Epithelial cell of proximal tubule (primary cell): ENCODE measurements at regions not wholly inside any gene's neighbourhood (a gene's known extent, or its start where the extent isn't known, plus 50 kb on each side); places are given as distances from the start of the nearest gene placed in this dataset.
A peak's percentile ranks its signal among the peaks of the same experiment; 100 is the strongest.

ENCODE experiments used
- DNase-seq: peaks from one replicate; pipeline ENCODE4 v3.0.0-alpha.2; 2011; ENCODE audit warnings: low read depth
- H3K4me3 ChIP-seq: 2 replicates; pipeline ENCODE4 v1.5.1; 2011; ENCODE audit warnings: low read depth, mild to moderate bottlenecking, low read length
- CTCF ChIP-seq: conservative IDR thresholded peaks from 2 replicates; pipeline ENCODE4 v1.5.1; 2012; ENCODE audit warnings: low read depth, mild to moderate bottlenecking, low read length

GRCh38 chr11:111089759-111090158, 155.8 kb upstream of the POU2AF2 start:
- no peak for DNase-seq
- H3K4me3 ChIP-seq = no peak overlapping the region
- TF ChIP-seq CTCF = no peak

- DNase-seq = no peak
- TF ChIP-seq CTCF = no peak
- no peak overlapping the region for H3K4me3 ChIP-seq
Observed at GRCh38 chr11:111088847-111089355, 156.6 kb upstream of the POU2AF2 start.

GRCh38 chr11:111086058-111086457, 159.5 kb upstream of the POU2AF2 start:
- TF ChIP-seq CTCF = no peak
- DNase-seq = no peak
- H3K4me3 ChIP-seq = no peak overlapping the region

- H3K4me3 ChIP-seq = no peak overlapping the region
- no peak for TF ChIP-seq CTCF
- DNase-seq = no peak
Observed at GRCh38 chr11:111082664-111083063, 162.9 kb upstream of the POU2AF2 start.

- peak; percentile 74 for DNase-seq
- no peak for TF ChIP-seq CTCF
- no peak overlapping the region for H3K4me3 ChIP-seq
Observed at GRCh38 chr11:111081021-111081511, 164.5 kb upstream of the POU2AF2 start.

GRCh38 chr11:111077530-111078322, 167.8 kb upstream of the POU2AF2 start:
- no peak overlapping the region for H3K4me3 ChIP-seq
- no peak for DNase-seq

More at GRCh38 chr11:111077530-111078322, 167.8 kb upstream of the POU2AF2 start:
- TF ChIP-seq CTCF = no peak
